Left lung (tissue), 4 donors: ENCODE measurements at regions not wholly inside any gene's neighbourhood (a gene's known extent, or its start where the extent isn't known, plus 50 kb on each side); places are given as distances from the start of the nearest gene placed in this dataset.

Experiments used
- ATAC-seq: fragments of 200-7000 bp; cut with Tn5 transposase; one replicate; pipeline ENCODE4 v1.9.1; 2020; ENCODE audit warnings: moderate library complexity
- DNase-seq, 4 donors: peaks; one replicate each; pipeline ENCODE4 v3.0.0-alpha.2; 2013 to 2020
- H3K27ac ChIP-seq, 2 donors: fragments of 200-600 bp; sonication (generic) in 1 of 2; one replicate each; pipeline versions ENCODE4 v1.5.0 to v1.8.0; 2020 to 2021
- H3K27me3 ChIP-seq, 2 donors: fragments of 200-600 bp; sonication (generic) in 1 of 2; one replicate each; pipeline versions ENCODE4 v1.5.0 to v1.8.0; 2020 to 2021
- H3K36me3 ChIP-seq, 2 donors: fragments of 200-600 bp; sonication (generic) in 1 of 2; one replicate each; pipeline versions ENCODE4 v1.5.0 to v1.8.0; 2020 to 2021
- H3K4me1 ChIP-seq, 2 donors: fragments of 200-600 bp; one replicate each; pipeline ENCODE4 v1.8.0; 2021
- H3K4me3 ChIP-seq, 2 donors: fragments of 200-600 bp; sonication (generic) in 1 of 2; one replicate each; pipeline versions ENCODE4 v1.5.0 to v1.8.0; 2020 to 2021; ENCODE audit warnings: mild to moderate bottlenecking in 1 of 2
- H3K9me3 ChIP-seq, 2 donors: fragments of 200-600 bp; sonication (generic) in 1 of 2; one replicate each; pipeline versions ENCODE4 v1.5.0 to v1.8.0; 2020 to 2021
- CTCF ChIP-seq, 2 donors: fragments of 200-600 bp; sonication (generic) in 1 of 2; IDR thresholded peaks; one replicate each; pipeline versions ENCODE4 v1.5.0 to v1.8.0; 2021; ENCODE audit warnings: antibody characterized with exemption in 2 of 2
- intact Hi-C, 2 donors: fragments of 100-400 bp; cut with DNase I; formaldehyde crosslinking; loops; one replicate each; pipeline versions ENCODE4 v1.11.2 to v1.14.2; 2022
- donor health status: DM: no; HTN: yes; CAD: no.
- donor health status: DM: no; HTN: no; CAD: no.

GRCh38 chr6:23418095-23418494, 707.9 kb upstream of the NRSN1 start:
- H3K9me3 ChIP-seq, result no peaks in the 10 kb centered on the region
- no peaks in the 10 kb centered on the region for H3K27me3 ChIP-seq
- no peak overlapping the region for H3K4me3 ChIP-seq
- intact Hi-C loops, result no loop called here
- DNase-seq (no peak), ATAC-seq (no peak)
- no peak for TF ChIP-seq CTCF (IDR thresholded peaks at IDR 0.05)
- no peaks in the 10 kb centered on the region for H3K36me3 ChIP-seq
- H3K27ac ChIP-seq, result no peak overlapping the region
- no peaks in the 10 kb centered on the region for H3K4me1 ChIP-seq

GRCh38 chr6:23419046-23419445, 707.0 kb upstream of the NRSN1 start:
- ATAC-seq, result no peak
- intact Hi-C loops, result no loop called here

GRCh38 chr6:23420659-23421350, 705.2 kb upstream of the NRSN1 start:
- intact Hi-C loops, result no loop called here
- no peak for DNase-seq
- Histone ChIP-seq H3K36me3 (no peaks in the 10 kb centered on the region), H3K9me3 (no peaks in the 10 kb centered on the region), H3K4me3 (no peak overlapping the region), H3K4me1 (no peaks in the 10 kb centered on the region), H3K27me3 (no peaks in the 10 kb centered on the region), H3K27ac (no peak overlapping the region)
- no peak for TF ChIP-seq CTCF (IDR thresholded peaks at IDR 0.05)
- ATAC-seq, result no peak

More at GRCh38 chr6:23419046-23419445, 707.0 kb upstream of the NRSN1 start:
- no peaks in the 10 kb centered on the region for H3K27me3 ChIP-seq
- no peak overlapping the region for H3K27ac ChIP-seq
- no peak overlapping the region for H3K4me3 ChIP-seq
- no peak for TF ChIP-seq CTCF (IDR thresholded peaks at IDR 0.05)
- H3K36me3 ChIP-seq, result no peaks in the 10 kb centered on the region
- H3K9me3 ChIP-seq, result no peaks in the 10 kb centered on the region
- DNase-seq, result no peak
- no peaks in the 10 kb centered on the region for H3K4me1 ChIP-seq

GRCh38 chr6:23424584-23424983, 701.4 kb upstream of the NRSN1 start:
- H3K27me3 ChIP-seq, result no peaks in the 10 kb centered on the region
- no peak overlapping the region for H3K4me3 ChIP-seq
- H3K36me3 ChIP-seq, result no peaks in the 10 kb centered on the region
- TF ChIP-seq CTCF (IDR thresholded peaks at IDR 0.05), result no peak
- no peak overlapping the region for H3K27ac ChIP-seq
- DNase-seq (no peak), ATAC-seq (no peak)
- peaks cover 0 to 16% of the 10 kb centered on the region in 2 donors for H3K9me3 ChIP-seq
- intact Hi-C loops, result no loop called here
- H3K4me1 ChIP-seq, result no peaks in the 10 kb centered on the region

- Histone ChIP-seq H3K36me3 (no peaks in the 10 kb centered on the region), H3K9me3 (peaks cover 0 to 13% of the 10 kb centered on the region in 2 donors), H3K27ac (no peak overlapping the region), H3K4me3 (no peak overlapping the region), H3K4me1 (no peaks in the 10 kb centered on the region), H3K27me3 (no peaks in the 10 kb centered on the region)
- intact Hi-C loops, result no loop called here
- TF ChIP-seq CTCF (IDR thresholded peaks at IDR 0.05), result no peak
- DNase-seq (no peak), ATAC-seq (no peak)
These were observed 690.9 kb upstream of the NRSN1 start for GRCh38 chr6:23435126-23435525.
